ENCODE measurements at regions not wholly inside any gene's neighbourhood (a gene's known extent, or its start where the extent isn't known, plus 50 kb on each side); places are given as distances from the start of the nearest gene placed in this dataset.
"Not testable (repeated sequence)": the region's sequence is repeated elsewhere in the genome, so short reads cannot be mapped to it uniquely, and the experiment has no call there.

- intact Hi-C loops (cut with micrococcal nuclease; ENCODE audit: unreplicated experiment), result no loop called here
- CTCF ChIA-PET, result no interaction called here
- Mint-ChIP-seq H3K9me3 (ENCODE audit: low read depth, unreplicated experiment) (no peaks in the 10 kb centered on the region), H3K4me1 (ENCODE audit: low read depth, unreplicated experiment) (no peaks in the 10 kb centered on the region), H3K36me3 (ENCODE audit: insufficient read depth, unreplicated experiment) (no peaks in the 10 kb centered on the region), H3K4me3 (ENCODE audit: low read depth, unreplicated experiment) (no peak overlapping the region), H3K27ac (ENCODE audit: unreplicated experiment) (no peak overlapping the region), H3K27me3 (ENCODE audit: unreplicated experiment) (peaks cover 64% of the 10 kb centered on the region)
- no peak for TF ChIP-seq CTCF (IDR thresholded peaks at IDR 0.05; ENCODE audit: unreplicated experiment)
- no TSS peak for BruUV-seq (replicated peaks)
- DNase-seq, result no peak
These were observed 89.1 kb upstream of the SLC35F3 start for GRCh38 chr1:233815357-233815756.

- TF ChIP-seq CTCF (IDR thresholded peaks at IDR 0.05; ENCODE audit: unreplicated experiment), result no peak
- CTCF ChIA-PET, result no interaction called here
These were observed 88.6 kb upstream of the SLC35F3 start for GRCh38 chr1:233815865-233816264.

GRCh38 chr1:233816348-233816747 is 88.1 kb upstream of the SLC35F3 start:
- H3K27ac Mint-ChIP-seq (ENCODE audit: unreplicated experiment), result no peak overlapping the region

More at GRCh38 chr1:233815865-233816264, 88.6 kb upstream of the SLC35F3 start:
- no peaks in the 10 kb centered on the region for H3K4me1 Mint-ChIP-seq (ENCODE audit: low read depth, unreplicated experiment)
- no peak for DNase-seq
- peaks cover 60% of the 10 kb centered on the region for H3K27me3 Mint-ChIP-seq (ENCODE audit: unreplicated experiment)
- H3K36me3 Mint-ChIP-seq (ENCODE audit: insufficient read depth, unreplicated experiment), result no peaks in the 10 kb centered on the region
- H3K9me3 Mint-ChIP-seq (ENCODE audit: low read depth, unreplicated experiment), result no peaks in the 10 kb centered on the region
- no TSS peak for BruUV-seq (replicated peaks)
- intact Hi-C loops (cut with micrococcal nuclease; ENCODE audit: unreplicated experiment), result no loop called here
- H3K27ac Mint-ChIP-seq (ENCODE audit: unreplicated experiment), result no peak overlapping the region
- H3K4me3 Mint-ChIP-seq (ENCODE audit: low read depth, unreplicated experiment), result no peak overlapping the region

GRCh38 chr1:233819042-233819441 is 85.4 kb upstream of the SLC35F3 start:
- Mint-ChIP-seq H3K36me3 (ENCODE audit: insufficient read depth, unreplicated experiment) (no peaks in the 10 kb centered on the region), H3K9me3 (ENCODE audit: low read depth, unreplicated experiment) (peaks cover 5% of the 10 kb centered on the region), H3K27ac (ENCODE audit: unreplicated experiment) (no peak overlapping the region), H3K27me3 (ENCODE audit: unreplicated experiment) (peaks cover 42% of the 10 kb centered on the region), H3K4me1 (ENCODE audit: low read depth, unreplicated experiment) (no peaks in the 10 kb centered on the region), H3K4me3 (ENCODE audit: low read depth, unreplicated experiment) (no peak overlapping the region)
- no peak for DNase-seq
- CTCF ChIA-PET, result interaction anchor here (0.8 kb wide), 1 partner anchor 206 kb away, joined by 6 read pairs; no protein-coding TSS in a partner anchor
- intact Hi-C loops (cut with micrococcal nuclease; ENCODE audit: unreplicated experiment), result no loop called here
- no TSS peak for BruUV-seq (replicated peaks)
- no peak for TF ChIP-seq CTCF (IDR thresholded peaks at IDR 0.05; ENCODE audit: unreplicated experiment)

More at GRCh38 chr1:233816348-233816747, 88.1 kb upstream of the SLC35F3 start:
- no TSS peak for BruUV-seq (replicated peaks)
- no peaks in the 10 kb centered on the region for H3K36me3 Mint-ChIP-seq (ENCODE audit: insufficient read depth, unreplicated experiment)
- H3K9me3 Mint-ChIP-seq (ENCODE audit: low read depth, unreplicated experiment), result no peaks in the 10 kb centered on the region
- no peak for TF ChIP-seq CTCF (IDR thresholded peaks at IDR 0.05; ENCODE audit: unreplicated experiment)
- intact Hi-C loops (cut with micrococcal nuclease; ENCODE audit: unreplicated experiment), result no loop called here
- no peaks in the 10 kb centered on the region for H3K4me1 Mint-ChIP-seq (ENCODE audit: low read depth, unreplicated experiment)
- no peak overlapping the region for H3K4me3 Mint-ChIP-seq (ENCODE audit: low read depth, unreplicated experiment)
- CTCF ChIA-PET, result no interaction called here
- no peak for DNase-seq
- peaks cover 55% of the 10 kb centered on the region for H3K27me3 Mint-ChIP-seq (ENCODE audit: unreplicated experiment)

- H3K9me3 Mint-ChIP-seq (ENCODE audit: low read depth, unreplicated experiment); DNase-seq; H3K36me3 Mint-ChIP-seq (ENCODE audit: insufficient read depth, unreplicated experiment); BruUV-seq (replicated peaks); intact Hi-C loops (cut with micrococcal nuclease; ENCODE audit: unreplicated experiment); H3K27ac Mint-ChIP-seq (ENCODE audit: unreplicated experiment); H3K4me3 Mint-ChIP-seq (ENCODE audit: low read depth, unreplicated experiment); H3K4me1 Mint-ChIP-seq (ENCODE audit: low read depth, unreplicated experiment): not testable (repeated sequence)
- H3K27me3 Mint-ChIP-seq (ENCODE audit: unreplicated experiment), result peaks cover 32% of the 10 kb centered on the region
- CTCF ChIA-PET, result interaction anchor here (1.2 kb wide), 1 partner anchor 161 kb away, joined by 3 read pairs; no protein-coding TSS in a partner anchor
These were observed 80.3 kb upstream of the SLC35F3 start for GRCh38 chr1:233824179-233824578.

- H3K4me3 Mint-ChIP-seq (ENCODE audit: low read depth, unreplicated experiment); H3K9me3 Mint-ChIP-seq (ENCODE audit: low read depth, unreplicated experiment); CTCF ChIA-PET; H3K27ac Mint-ChIP-seq (ENCODE audit: unreplicated experiment); BruUV-seq (replicated peaks); DNase-seq; intact Hi-C loops (cut with micrococcal nuclease; ENCODE audit: unreplicated experiment); H3K36me3 Mint-ChIP-seq (ENCODE audit: insufficient read depth, unreplicated experiment); H3K4me1 Mint-ChIP-seq (ENCODE audit: low read depth, unreplicated experiment): not testable (repeated sequence)
- peaks cover 28% of the 10 kb centered on the region for H3K27me3 Mint-ChIP-seq (ENCODE audit: unreplicated experiment)
These were observed 76.5 kb upstream of the SLC35F3 start for GRCh38 chr1:233827937-233828336.

All from Calu3 (cell line).